ENCODE measurements at regions not wholly inside any gene's neighbourhood (a gene's known extent, or its start where the extent isn't known, plus 50 kb on each side); places are given as distances from the start of the nearest gene placed in this dataset.

DNA sequence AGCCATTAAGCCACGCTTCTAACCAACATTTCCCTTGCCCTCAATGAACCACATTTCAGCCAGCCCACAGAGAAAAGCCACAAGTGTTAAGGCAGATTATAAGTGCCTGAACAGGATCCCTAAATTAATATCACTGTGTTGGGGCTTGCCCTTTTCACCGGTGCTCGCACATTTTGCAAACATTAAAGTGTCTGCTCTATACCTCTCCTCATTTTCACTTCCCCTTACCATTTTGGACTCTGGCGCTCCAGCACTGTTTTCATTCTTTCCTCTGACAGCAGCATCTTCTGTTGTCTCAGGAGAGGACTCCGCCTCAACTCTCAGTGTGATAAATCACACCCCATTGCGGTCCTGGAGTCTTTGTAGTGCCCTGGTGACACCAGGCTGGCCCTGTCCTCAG, 274.2 kb downstream of the BAMBI start:
- DNase-seq (no peak), ATAC-seq (ENCODE audit: low read depth) (no peak)
- no peak overlapping the region for H3K27ac Mint-ChIP-seq
- H3K4me1 Mint-ChIP-seq: no peaks in the 10 kb centered on the region
- H3K27me3 Mint-ChIP-seq: peaks cover 15% of the 10 kb centered on the region
- no peaks in the 10 kb centered on the region for H3K9me3 Mint-ChIP-seq
- H3K4me3 Mint-ChIP-seq: no peak overlapping the region
- no peaks in the 10 kb centered on the region for H3K36me3 Mint-ChIP-seq
- POLR2A ChIA-PET: no interaction called here

DNA sequence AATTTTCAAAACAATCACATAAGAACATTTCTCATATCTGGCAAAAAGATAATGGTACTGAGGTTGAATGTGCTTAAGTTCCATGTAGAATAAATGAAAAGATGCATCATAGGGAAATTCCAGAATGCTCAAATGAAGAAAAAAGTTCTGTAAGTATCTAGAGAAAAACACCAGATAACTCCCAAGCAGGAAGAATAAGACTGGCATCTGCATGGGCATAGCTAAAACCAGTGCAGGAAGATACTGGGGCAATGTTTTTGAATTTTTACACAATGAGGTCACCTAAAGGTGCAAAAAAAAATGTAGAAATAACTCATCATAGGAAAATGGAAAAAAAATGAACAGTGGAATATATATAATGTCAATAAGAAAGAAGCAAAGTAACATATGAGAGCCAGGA, 275.2 kb downstream of the BAMBI start:
- no peak overlapping the region for H3K4me3 Mint-ChIP-seq
- H3K27ac Mint-ChIP-seq: no peak overlapping the region
- ATAC-seq (ENCODE audit: low read depth) (no peak), DNase-seq (no peak)
- POLR2A ChIA-PET: no interaction called here
- peaks cover 15% of the 10 kb centered on the region for H3K27me3 Mint-ChIP-seq
- H3K36me3 Mint-ChIP-seq: no peaks in the 10 kb centered on the region
- H3K9me3 Mint-ChIP-seq: no peaks in the 10 kb centered on the region
- no peaks in the 10 kb centered on the region for H3K4me1 Mint-ChIP-seq

DNA sequence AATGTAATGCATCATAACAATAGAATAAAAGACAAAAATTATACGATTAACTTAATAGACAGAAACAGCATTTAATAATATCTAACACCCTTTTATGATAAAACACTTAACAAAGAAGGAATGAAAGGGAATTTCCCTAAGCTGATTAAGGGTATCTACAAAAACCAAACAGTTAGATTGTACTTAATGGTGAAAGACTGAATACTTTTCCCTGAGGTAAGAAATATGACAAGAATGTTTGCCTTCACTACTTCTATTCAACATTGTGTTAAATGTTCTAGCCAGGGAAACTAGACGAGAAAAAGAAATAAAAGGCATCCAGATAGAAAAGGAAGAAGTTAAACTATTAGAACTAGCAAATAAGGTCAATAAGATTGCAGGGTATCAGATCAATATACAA, 276.9 kb downstream of the BAMBI start:
- DNase-seq: no peak
- Mint-ChIP-seq H3K4me1 (no peaks in the 10 kb centered on the region), H3K4me3 (no peak overlapping the region), H3K9me3 (no peaks in the 10 kb centered on the region), H3K36me3 (no peaks in the 10 kb centered on the region), H3K27me3 (peaks cover 15% of the 10 kb centered on the region), H3K27ac (no peak overlapping the region)
- POLR2A ChIA-PET: no interaction called here
- ATAC-seq (ENCODE audit: low read depth): no peak

DNA sequence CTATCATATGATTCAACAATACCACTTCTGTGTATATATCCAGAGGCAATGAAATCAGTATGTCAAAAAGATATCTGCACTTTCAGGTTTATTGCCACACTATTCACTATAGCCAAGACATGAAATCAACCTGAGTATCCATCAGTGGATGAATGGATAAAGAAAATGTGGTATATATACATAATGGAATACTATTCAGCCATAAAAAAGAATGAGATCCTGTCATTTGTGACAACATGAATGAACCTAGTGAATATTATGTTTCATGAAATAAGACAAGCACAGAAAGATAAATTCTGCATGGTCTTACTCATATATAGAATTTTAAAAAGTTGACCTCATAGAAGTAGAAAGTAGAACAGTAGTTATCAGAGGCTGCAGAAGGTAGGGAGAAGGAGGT, 281.1 kb downstream of the BAMBI start:
- Mint-ChIP-seq H3K36me3 (no peaks in the 10 kb centered on the region), H3K27ac (no peak overlapping the region), H3K9me3 (no peaks in the 10 kb centered on the region), H3K4me1 (no peaks in the 10 kb centered on the region), H3K27me3 (peaks cover 10% of the 10 kb centered on the region), H3K4me3 (no peak overlapping the region)
- ATAC-seq (ENCODE audit: low read depth) (no peak), DNase-seq (no peak)
- POLR2A ChIA-PET: no interaction called here

DNA sequence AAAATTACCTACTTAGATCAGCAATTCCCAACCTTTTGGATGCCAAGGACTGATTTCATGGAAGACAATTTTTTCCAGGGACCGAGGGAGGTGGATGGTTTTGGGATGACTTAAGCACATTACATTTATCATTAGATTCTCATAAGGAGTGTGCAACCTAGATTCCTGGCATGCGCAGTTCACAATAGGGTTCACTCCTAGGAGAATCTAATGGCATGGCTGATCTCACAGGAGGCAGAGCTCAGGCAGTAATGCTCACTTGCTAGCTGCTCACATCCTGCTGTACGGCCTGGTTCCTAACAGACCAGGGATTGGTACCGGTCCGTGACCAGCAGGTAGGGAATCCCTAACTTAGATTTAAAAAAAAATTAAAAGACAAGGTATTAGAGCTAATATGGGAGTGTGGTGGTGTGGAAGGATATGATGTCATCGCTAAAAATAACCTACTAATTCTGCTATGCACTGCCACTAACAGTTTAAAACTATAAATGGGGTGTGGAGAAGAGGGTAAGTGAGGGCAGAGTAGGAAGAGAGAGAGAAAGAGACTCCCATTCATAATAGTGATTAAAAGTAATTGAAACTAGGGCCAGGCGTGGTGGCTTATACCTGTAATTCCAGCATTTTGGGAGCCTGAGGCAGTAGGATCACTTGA, 282.7 kb downstream of the BAMBI start:
- peaks cover 6% of the 10 kb centered on the region for H3K27me3 Mint-ChIP-seq
- no peak overlapping the region for H3K27ac Mint-ChIP-seq
- no peaks in the 10 kb centered on the region for H3K4me1 Mint-ChIP-seq
- DNase-seq: no peak
- no peaks in the 10 kb centered on the region for H3K9me3 Mint-ChIP-seq
- H3K36me3 Mint-ChIP-seq: no peaks in the 10 kb centered on the region
- POLR2A ChIA-PET: no interaction called here
- H3K4me3 Mint-ChIP-seq: no peak overlapping the region
- ATAC-seq (ENCODE audit: low read depth): no peak

DNA sequence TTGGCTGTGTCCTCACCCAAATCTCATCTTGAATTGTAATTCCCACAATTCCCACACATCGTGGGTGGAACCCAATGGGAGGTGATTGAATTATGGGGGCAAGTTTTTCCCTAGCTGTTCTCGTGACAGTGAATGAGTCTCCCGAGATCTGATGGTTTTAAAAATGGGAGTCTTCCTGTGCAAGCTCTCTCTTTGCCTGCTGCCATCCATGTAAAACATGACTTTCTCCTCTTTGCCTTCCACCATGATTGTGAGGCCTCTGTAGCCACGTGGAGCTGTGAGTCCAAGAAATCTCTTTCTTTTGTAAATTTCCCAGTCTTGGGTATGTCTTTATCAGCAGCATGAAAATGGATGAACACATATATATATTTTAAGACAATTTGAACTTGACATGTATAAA, 285.4 kb downstream of the BAMBI start:
- POLR2A ChIA-PET: no interaction called here
- no peak overlapping the region for H3K27ac Mint-ChIP-seq
- peaks cover 3% of the 10 kb centered on the region for H3K27me3 Mint-ChIP-seq
- no peak for ATAC-seq (ENCODE audit: low read depth)
- no peaks in the 10 kb centered on the region for H3K9me3 Mint-ChIP-seq
- no peaks in the 10 kb centered on the region for H3K36me3 Mint-ChIP-seq
- no peak for DNase-seq
- H3K4me1 Mint-ChIP-seq: no peaks in the 10 kb centered on the region
- H3K4me3 Mint-ChIP-seq: no peak overlapping the region

DNA sequence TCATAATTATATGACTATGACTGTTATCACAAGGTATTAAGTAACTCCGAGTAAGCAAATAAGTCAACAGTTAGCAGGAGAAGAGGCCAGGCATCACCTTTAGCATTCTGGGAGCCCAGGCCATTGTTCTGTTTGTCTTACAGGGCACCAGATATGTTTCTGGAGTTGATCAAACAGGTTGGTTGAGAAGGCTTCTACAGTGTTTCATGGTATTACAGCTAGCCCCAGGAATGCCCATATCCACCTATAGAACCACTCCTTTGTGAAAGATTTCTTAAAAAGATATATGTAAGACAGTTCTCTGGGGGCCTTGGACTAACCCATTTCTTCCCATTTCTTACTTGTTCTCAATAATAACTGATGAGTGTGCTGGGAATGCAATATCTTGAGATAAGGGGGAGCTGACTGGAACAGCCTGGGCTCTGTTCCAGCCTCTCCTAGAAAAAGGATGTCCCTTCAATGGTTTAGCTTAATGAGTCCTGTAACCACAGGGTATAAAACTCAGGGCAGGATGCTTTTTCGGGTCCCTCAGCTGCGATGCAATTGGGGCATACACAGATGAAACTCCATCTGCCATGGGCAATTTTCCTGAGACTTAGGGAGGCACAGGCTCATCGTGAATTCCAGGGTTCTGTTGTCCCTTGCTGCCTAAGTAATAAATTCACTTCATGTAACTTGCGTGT, 286.4 kb downstream of the BAMBI start:
- Mint-ChIP-seq H3K27ac (no peak overlapping the region), H3K36me3 (no peaks in the 10 kb centered on the region), H3K4me3 (no peak overlapping the region), H3K9me3 (no peaks in the 10 kb centered on the region), H3K4me1 (no peaks in the 10 kb centered on the region), H3K27me3 (peaks cover 3% of the 10 kb centered on the region)
- DNase-seq (no peak), ATAC-seq (ENCODE audit: low read depth) (no peak)
- POLR2A ChIA-PET: no interaction called here

DNA sequence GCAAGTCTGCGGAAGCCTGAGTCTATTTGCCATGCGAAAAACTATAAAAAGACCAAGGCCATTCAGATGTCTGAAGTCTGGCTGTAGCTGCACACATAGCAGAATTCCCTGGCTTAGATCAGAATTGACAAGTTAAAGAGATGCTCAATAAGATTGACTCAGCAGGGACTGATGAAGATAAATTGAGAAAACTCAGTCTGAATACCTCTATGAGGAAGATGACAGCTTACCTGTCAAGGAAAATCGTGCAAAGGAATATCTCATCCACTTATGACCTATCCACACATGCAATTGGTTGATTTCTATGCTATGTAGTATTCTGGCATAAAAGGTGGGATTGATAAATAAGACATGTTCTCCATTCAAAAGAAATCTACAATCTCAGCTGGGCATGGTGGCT, 288.6 kb downstream of the BAMBI start:
- ATAC-seq (ENCODE audit: low read depth) (no peak), DNase-seq (no peak)
- POLR2A ChIA-PET: no interaction called here
- Mint-ChIP-seq H3K4me3 (no peak overlapping the region), H3K27me3 (peaks cover 3% of the 10 kb centered on the region), H3K9me3 (no peaks in the 10 kb centered on the region), H3K36me3 (no peaks in the 10 kb centered on the region), H3K27ac (no peak overlapping the region), H3K4me1 (no peaks in the 10 kb centered on the region)

DNA sequence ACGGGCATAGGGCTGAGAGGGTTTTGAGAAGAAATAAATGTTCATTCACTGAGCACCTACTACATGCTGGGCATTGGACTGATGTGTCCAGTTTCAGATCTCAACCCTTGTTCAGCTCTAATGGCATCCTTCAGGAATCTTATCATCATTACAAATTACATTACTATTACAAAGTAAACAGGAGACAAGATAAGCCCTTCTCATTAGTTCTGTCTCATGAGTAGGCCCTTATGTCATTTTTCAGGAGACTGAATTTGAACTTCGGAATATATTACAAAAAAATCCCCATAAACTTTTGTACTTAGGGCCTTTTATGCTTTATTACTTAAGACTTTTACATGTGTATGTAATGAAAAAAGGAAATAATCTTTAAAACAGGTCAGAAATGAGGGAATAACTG, 289.7 kb downstream of the BAMBI start:
- ATAC-seq (ENCODE audit: low read depth) (no peak), DNase-seq (no peak)
- no peak overlapping the region for H3K27ac Mint-ChIP-seq
- H3K4me1 Mint-ChIP-seq: no peaks in the 10 kb centered on the region
- H3K36me3 Mint-ChIP-seq: no peaks in the 10 kb centered on the region
- no peaks in the 10 kb centered on the region for H3K9me3 Mint-ChIP-seq
- POLR2A ChIA-PET: no interaction called here
- no peak overlapping the region for H3K4me3 Mint-ChIP-seq
- peaks cover 3% of the 10 kb centered on the region for H3K27me3 Mint-ChIP-seq

DNA sequence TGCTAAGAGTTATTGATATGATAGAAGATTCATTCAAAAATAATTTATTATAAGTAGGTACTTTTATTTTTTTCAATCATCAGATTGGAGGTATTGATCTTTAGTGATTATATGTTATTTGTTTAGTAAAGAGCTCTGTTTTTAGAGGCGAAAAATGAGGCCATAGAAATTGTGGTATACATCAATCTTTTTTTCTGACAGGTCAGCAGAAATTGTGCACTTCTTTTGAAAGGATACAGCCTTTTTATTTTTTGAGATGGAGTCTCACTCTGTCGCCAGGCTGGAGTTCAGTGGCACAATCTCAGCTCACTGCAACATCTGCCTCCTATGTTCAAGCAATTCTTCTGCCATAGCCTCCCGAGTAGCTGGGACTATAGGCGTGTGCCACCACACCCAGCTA, 292.1 kb downstream of the BAMBI start:
- Mint-ChIP-seq H3K4me3 (no peak overlapping the region), H3K27me3 (peaks cover 3% of the 10 kb centered on the region)
- no peak for ATAC-seq (ENCODE audit: low read depth)

DNA sequence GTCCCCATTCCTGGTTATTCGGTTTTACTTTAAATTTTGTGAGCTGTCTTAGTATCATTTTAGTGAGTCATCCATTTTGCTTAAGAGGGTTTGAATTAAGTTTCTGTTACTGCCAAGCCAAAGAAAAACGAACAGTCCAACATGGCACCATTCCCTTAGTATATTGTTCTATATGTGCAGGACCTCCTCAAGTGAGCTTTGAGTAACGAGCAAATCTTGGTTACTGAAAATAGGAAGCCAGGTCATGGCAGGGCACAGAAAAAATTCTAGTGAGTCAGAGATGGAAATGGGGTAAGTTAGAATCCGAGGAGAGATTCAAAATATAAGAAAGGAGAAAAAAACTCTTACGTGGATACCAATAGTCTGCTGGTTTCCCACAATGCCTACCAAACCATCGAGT, 292.9 kb downstream of the BAMBI start:
- H3K27ac Mint-ChIP-seq: no peak overlapping the region

More for the DNA sequence above, 292.1 kb downstream of the BAMBI start:
- Mint-ChIP-seq H3K27ac (no peak overlapping the region), H3K9me3 (no peaks in the 10 kb centered on the region), H3K36me3 (no peaks in the 10 kb centered on the region), H3K4me1 (no peaks in the 10 kb centered on the region)
- DNase-seq: no peak
- POLR2A ChIA-PET: no interaction called here

DNA sequence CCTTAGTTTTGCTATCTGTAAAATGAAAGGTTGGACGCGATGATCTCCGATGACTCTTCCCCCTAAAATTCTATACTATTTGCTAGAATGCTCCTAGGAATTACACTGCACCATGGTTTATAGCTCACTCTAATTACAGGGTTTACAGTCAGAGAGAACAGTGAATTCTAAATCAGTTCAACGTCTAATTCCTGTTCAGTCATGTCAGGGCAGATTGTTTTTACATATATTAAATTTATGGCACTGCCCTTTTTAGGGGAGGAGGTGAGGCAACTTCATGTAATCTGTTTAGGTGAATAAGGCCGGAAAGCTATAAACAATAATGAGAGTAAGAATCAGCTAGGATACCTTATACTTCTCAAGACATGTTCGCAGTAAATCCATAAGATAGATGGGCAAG, 293.9 kb downstream of the BAMBI start:
- H3K4me1 Mint-ChIP-seq: no peaks in the 10 kb centered on the region
- POLR2A ChIA-PET: no interaction called here
- H3K9me3 Mint-ChIP-seq: no peaks in the 10 kb centered on the region
- no peaks in the 10 kb centered on the region for H3K27me3 Mint-ChIP-seq
- H3K36me3 Mint-ChIP-seq: no peaks in the 10 kb centered on the region
- no peak overlapping the region for H3K4me3 Mint-ChIP-seq
- ATAC-seq (ENCODE audit: low read depth) (no peak), DNase-seq (no peak)
- no peak overlapping the region for H3K27ac Mint-ChIP-seq

More for the DNA sequence above, 292.9 kb downstream of the BAMBI start:
- Mint-ChIP-seq H3K9me3 (no peaks in the 10 kb centered on the region), H3K36me3 (no peaks in the 10 kb centered on the region), H3K4me1 (no peaks in the 10 kb centered on the region), H3K4me3 (no peak overlapping the region), H3K27me3 (no peaks in the 10 kb centered on the region)
- POLR2A ChIA-PET: no interaction called here
- no peak for ATAC-seq (ENCODE audit: low read depth)
- DNase-seq: no peak

DNA sequence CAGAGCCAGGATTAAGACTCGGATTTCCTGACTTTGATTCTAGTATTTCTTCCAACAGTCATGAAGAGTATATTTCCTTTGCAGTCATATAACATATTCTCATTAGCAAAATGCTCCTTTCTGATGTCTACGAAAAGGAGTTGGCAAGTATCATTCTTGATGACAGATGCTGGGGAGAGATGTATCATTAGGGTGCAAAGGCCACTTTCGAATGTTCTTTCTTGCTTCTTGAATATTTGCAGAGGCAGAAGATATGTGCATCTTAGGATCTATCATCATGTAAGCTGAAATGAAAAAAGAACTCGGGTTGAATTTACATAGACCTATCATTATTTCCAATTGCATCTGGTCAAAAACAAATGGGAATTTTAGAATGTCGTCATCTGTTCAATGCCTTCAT, 294.4 kb downstream of the BAMBI start:
- H3K4me1 Mint-ChIP-seq: no peaks in the 10 kb centered on the region
- no peak for DNase-seq
- no peaks in the 10 kb centered on the region for H3K36me3 Mint-ChIP-seq
- H3K9me3 Mint-ChIP-seq: no peaks in the 10 kb centered on the region
- no peak overlapping the region for H3K27ac Mint-ChIP-seq
- POLR2A ChIA-PET: no interaction called here
- no peak overlapping the region for H3K4me3 Mint-ChIP-seq
- ATAC-seq (ENCODE audit: low read depth): no peak
- H3K27me3 Mint-ChIP-seq: no peaks in the 10 kb centered on the region

DNA sequence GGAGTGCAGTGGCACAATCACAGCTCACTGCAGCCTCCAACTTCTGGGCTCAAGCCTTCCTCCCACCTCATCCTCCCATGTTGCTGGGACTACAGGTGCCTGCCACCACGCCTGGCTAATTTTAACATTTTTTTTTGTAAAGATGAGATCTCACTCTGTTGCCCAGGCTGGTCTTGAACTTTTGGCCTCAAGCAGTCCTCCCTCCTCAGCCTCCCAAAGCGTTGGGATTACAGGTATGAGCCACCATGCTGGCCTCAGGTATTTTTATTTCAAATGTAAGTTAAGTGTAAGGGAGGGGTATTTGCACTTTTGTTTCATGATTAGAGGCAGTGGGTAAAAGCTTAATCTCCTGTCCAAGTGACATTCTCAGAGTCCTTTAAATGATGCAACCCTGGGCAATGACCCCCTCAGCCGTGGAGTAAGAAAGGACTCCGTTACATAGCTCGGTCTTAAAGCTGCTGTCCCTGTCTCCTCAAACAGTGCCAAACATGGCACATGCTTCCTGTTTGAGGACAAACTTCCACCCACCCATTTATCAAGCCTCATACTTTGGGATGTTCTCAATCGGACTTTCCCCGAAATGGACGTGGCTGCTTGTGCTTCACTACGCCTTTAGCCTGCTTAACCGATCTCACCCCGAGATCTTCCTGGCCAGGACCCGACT, 296.1 kb downstream of the BAMBI start:
- DNase-seq: no peak
- Mint-ChIP-seq H3K27ac (no peak overlapping the region), H3K9me3 (no peaks in the 10 kb centered on the region), H3K27me3 (no peaks in the 10 kb centered on the region), H3K4me3 (no peak overlapping the region), H3K36me3 (no peaks in the 10 kb centered on the region), H3K4me1 (no peaks in the 10 kb centered on the region)
- POLR2A ChIA-PET: no interaction called here
- ATAC-seq (ENCODE audit: low read depth): no peak
